ENCODE measurements at regions not wholly inside any gene's neighbourhood (a gene's known extent, or its start where the extent isn't known, plus 50 kb on each side); places are given as distances from the start of the nearest gene placed in this dataset.

DNA sequence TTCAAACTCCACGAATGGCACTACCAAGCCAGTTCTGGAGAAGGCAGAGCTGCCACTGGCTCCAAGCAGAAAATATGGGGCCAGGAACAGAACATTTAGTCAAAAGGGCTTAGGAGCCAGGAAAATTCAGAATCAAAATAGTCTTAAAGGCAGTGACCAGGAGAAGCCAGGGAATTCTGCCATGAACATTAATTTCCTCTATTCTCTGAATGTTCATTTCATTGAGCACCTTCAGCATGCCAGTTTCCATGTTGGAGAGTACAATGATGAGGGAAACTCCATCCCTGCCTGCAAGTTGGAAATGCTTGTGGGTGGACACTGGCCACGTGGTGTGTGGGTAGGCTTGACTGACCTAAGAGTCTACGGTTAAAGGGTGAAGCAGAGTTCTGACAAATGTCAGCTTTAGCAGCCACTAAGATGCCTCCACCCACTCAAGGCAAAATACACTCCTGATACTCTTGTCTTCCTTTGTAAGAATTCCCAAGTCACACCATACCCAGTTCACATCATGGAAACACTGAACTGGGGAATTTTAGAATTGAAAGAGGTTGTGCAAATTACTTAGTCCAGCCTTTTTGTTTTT, 190.1 kb upstream of the C1QTNF7 start:
- TF ChIP-seq, protein P1, sequence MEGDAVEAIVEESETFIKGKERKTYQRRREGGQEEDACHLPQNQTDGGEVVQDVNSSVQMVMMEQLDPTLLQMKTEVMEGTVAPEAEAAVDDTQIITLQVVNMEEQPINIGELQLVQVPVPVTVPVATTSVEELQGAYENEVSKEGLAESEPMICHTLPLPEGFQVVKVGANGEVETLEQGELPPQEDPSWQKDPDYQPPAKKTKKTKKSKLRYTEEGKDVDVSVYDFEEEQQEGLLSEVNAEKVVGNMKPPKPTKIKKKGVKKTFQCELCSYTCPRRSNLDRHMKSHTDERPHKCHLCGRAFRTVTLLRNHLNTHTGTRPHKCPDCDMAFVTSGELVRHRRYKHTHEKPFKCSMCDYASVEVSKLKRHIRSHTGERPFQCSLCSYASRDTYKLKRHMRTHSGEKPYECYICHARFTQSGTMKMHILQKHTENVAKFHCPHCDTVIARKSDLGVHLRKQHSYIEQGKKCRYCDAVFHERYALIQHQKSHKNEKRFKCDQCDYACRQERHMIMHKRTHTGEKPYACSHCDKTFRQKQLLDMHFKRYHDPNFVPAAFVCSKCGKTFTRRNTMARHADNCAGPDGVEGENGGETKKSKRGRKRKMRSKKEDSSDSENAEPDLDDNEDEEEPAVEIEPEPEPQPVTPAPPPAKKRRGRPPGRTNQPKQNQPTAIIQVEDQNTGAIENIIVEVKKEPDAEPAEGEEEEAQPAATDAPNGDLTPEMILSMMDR (IDR thresholded peaks at IDR 0.05; ENCODE audit: poor library complexity), result no peak
- TF ChIP-seq EZH2 (IDR thresholded peaks at IDR 0.05; ENCODE audit: borderline replicate concordance), result no peak
